ENCODE measurements at regions not wholly inside any gene's neighbourhood (a gene's known extent, or its start where the extent isn't known, plus 50 kb on each side); places are given as distances from the start of the nearest gene placed in this dataset.

DNA sequence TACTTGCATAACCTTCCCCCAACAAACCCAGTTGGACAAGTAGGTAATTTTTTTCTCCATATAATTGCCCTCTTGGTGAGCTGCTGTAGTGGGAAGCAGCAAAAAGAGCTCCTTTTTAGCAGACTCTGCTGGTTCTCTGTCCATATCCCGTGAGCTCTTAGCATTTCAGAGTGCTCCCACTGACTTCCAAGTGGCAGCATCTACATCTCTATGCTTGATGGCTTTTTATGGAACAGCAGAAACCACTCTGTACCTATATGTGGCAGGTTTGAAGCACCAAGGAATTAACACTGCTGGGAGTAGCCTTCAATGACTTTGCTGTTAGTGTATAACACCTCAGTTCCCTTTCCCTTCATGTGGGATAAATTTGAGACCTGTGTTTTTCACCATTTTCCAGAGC is 168.4 kb upstream of the NHS start:
- DNase-seq (ENCODE audit: low spot score), result no peak

DNA sequence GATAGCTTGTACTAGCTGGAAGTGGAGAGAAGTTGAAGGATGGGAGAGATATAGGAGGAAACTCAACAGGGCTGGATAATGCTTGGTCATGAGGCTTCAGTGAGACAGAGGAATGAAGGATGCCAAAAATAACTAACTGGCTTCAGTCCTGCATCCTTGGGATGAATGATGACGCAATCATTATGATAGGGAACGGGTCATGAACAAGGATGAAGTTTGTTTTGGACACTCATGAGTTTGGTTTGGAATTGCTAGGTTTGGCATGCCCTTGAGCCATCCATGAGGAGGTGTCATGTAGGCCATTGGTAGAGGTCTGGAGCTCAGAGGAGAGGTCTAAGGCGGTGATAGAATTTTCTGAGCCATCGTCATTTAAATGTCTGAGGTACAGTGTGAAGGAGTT is 160.0 kb upstream of the NHS start:
- DNase-seq (ENCODE audit: low spot score), result no peak

DNA sequence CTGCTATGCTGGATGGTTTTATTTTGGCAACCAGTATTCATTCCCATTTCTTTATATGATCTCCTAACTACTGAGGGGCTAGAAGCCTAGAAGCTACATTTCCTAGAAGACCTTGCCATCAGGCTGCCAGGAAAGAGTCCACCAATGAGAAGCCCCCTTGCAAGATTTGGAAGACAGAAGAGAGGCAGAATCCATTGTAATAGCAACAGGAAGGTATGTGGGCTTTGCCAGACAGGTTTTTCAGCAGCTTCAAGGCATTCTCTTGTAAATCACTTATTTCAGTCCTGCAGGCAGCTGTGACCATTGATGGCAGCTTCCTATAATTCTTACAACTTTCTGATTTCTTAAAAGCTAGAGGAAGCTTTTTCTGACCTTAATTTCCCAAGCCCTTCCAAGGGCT is 148.3 kb upstream of the NHS start:
- no peak for DNase-seq (ENCODE audit: low spot score)

DNA sequence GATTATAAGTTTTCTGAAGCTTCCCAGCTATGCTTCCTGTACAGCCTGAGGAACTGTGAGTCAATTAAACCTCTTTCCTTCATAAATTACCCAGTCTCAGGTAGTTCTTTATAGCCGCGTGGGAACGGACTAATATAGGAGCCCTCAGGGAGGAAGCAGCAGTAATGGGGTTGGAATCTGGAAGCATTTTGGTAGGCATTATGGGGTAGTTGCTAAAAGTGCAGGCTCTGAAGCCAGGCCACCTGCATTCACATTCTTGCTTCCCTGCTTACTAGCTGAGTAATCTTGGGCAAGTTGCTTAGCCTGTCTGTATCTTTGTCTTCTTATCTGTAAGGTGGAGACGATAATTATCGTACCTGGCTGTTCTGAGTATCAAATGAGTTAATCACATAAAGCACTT is 137.9 kb upstream of the NHS start:
- DNase-seq (ENCODE audit: low spot score), result no peak

DNA sequence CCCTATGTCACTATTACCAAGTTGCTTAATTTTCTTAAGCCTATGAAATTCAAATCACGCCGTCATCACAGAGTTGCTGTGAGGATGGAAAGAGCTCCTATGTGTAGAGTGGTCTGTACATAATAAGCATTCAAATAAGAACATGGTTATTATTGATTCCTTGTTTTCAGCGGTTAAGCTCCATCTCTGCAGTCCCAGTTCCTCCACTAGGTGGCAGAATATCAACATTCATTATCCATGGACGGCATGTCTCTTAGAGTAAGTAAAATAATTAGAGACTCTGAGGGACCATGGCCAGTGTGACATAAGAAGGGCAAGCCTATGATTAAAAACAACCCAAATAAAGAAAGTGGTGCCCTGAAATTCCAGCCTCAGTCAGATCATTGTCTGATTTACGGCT is 132.5 kb upstream of the NHS start:
- peak; percentile 54 for DNase-seq (ENCODE audit: low spot score)

DNA sequence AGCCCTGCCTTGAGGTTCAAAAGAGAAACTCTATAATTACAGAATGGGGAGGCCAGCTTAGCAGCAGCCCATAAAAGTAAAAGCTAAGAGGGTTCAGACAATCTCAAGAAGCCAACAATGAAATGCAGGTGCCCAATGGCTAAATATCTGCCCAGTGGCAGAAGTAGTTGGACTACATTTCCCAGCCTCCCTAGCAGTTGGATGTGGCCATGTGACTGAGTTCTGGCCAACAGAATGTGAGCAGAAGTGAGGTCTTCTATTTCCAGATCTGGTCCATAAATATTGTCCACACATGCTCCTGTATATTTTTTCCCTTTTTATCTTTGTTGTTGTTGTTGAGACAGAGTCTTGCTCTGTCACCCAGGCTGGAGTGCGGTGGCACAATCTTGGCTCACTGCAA is 127.9 kb upstream of the NHS start:
- no peak for DNase-seq (ENCODE audit: low spot score)

DNA sequence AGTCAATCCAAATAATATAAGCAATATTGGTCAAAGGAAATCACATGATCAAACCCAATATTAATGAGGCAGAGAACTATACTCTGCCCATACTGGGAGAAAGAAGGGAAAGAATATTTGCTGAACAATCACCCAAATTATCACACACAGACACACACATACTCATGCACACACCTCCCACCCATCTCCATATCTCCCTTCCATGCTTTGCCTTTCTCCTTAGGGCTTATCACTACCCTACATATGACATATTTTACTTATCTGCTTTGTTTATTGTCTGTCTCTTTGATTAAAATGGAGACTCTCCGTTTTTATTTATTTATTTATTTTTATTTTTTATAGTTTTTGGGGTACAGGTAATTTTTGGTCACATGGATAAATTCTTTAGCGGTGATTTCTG is 112.9 kb upstream of the NHS start:
- DNase-seq (ENCODE audit: low spot score), result no peak

DNA sequence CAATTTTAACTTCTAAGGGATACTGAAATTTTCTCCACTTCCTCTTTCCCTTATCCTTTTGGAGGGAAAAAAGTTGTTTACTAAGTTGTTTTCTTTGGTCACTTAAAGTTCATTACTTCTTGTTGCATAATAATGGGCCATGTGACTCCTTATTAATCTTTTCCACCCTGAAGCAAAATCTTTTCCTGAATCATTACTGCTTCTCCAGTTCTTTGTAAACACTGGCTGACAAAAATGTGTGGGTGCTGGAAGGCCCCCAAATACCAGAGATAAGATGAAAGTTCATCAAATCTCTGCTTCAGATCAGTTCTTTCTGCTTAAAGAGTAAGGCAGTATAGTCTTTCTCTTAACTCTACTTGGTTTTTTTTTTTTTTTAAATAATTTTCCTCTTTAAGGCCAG is 108.9 kb upstream of the NHS start:
- no peak for DNase-seq (ENCODE audit: low spot score)

DNA sequence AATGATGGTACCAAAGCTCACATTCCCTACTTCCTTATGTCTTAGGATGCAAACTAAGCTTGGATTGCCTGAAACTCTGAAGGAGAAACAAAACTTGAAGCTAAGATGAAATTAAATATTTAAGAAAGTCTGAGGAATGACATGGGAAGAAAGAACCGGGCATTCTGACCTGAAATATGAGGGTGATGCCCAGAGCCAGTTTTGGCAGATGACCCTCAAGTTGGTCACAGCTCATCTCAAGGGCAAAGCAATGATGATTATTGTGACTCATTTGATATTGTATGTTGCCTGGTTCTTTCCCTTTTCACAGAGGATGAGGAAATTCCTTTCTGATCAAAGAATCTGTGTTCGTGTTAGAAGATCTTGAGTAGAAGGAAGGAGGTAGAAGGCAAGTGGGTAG is 96.0 kb upstream of the NHS start:
- DNase-seq (ENCODE audit: low spot score), result no peak

DNA sequence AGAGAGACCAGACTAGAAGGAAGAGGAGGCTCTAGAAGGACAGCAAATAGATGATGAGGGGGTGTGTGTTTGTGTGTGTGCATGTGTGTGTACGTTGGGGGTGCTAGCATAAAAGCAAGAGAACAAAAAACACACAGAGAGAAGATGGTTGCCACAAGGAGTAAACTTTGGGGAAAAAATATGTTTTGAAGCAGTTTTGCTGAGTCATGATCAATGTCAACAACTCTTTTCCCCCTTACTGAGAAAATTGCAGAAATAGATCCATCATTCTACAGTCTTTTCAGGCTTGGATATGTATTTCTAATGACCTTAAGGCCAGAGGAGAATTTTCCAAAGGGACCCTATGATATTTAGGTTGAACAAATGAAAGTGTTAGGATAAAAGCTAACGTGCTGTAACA is 89.0 kb upstream of the NHS start:
- DNase-seq (ENCODE audit: low spot score), result no peak

DNA sequence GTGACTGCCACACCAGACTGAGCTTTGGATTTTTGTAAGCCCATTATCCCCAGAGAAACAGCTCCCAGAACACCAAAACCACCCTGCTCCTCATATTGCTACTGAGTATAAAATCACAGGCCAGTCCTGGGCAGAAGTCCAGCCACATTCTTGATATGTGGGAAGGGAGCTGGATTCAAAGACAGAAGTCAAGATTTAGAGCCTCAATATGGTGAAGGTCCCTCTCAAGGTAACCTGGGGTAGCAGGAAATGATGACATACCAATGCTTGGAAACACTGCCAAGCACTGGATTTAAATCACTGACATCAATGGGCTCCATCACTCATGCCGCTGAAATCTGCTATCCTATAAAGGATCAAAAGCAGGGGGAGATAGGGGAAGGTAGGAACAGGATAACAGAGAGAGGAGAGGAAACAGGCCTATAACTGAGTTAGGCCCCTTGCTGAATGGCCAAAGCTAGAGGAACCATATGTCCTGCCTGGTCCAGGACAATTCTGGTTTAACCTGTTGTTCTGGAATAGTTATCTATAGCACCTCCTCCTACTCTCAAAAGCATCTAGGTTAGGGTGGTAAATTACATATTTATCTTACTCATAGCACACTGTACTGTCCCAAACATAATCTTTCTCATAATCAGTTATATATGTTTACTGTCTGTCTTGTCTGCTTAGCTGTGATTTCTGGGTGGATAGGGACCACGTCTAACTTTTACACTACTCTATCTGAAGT is 83.7 kb upstream of the NHS start:
- no peak for DNase-seq (ENCODE audit: low spot score)

DNA sequence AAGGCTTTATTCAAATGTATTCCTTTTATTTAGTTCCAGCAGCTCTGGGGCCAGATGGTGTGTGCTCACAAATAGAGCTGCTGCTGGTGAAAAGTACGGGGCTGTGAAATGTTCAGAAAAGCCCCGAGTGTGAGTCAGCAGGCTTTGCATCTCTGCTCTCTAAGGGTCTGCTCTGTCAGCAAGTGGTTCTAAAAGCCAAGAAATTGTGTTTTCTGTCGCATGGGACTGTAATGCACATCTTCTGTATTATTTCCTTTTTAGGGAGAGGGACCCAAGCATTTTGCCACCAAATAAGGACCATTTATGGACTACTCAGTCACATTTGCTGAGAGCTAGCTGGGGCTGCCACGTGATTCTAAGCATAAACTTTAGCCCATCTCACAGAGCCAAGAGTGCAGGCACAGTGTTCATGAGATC is 82.9 kb upstream of the NHS start:
- DNase-seq (ENCODE audit: low spot score), result peak; percentile 11

DNA sequence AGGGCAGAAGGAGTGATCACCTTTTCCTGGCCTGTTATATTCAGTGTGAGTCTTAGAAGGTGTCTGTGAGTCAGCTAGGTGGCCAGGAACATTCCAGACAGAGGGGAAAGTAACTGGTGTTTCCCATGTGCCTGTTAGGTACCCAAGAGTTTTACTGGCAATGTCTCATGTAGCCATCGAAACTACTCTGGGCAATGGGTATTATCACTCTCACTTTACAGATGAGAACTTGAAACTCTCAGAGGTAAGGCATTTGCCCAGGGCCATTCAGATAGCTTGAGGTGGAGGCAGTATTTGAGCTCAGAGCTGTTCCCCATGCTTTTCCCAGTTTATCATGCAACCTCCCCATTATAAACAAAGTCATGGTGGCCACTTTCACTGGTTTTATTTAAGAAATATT is 80.4 kb upstream of the NHS start:
- no peak for DNase-seq (ENCODE audit: low spot score)

DNA sequence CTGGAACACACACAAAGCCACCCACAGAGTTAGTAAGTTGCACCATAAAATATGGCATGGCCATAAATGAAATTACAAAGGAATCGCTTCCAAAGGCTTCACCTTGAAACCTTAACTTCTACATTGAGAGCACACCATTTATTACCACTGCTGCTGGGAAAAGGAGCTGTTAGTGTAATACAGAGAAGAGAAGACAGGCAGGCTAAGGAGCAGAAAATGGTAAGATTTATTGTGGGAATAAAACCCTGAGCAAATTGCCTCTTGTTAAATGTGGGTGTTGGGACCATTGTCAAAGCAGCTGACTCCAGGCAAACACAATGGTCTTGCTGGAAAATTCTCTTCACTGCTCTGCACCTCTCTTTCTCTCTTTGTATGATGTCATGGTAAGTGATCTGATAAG is 79.2 kb upstream of the NHS start:
- DNase-seq (ENCODE audit: low spot score), result no peak

DNA sequence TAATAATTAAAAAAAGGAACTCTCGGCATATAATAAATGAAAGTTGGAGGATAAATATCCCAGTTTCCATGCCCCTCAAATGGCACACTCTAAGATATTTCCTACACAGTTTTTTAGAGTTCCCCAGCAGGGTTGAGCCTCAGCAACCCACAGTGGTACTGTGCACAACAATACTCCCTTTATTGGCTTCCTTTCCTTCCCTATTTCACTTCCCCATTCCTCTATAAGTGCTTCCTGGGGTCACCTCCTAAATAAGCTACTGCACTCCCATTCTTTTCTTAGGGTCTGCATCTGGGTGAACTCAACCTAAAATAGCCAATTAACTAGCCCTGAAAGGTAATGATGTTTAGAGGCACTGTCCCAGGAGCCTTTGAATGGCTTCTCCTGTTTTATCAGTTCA is 76.4 kb upstream of the NHS start:
- DNase-seq (ENCODE audit: low spot score), result no peak

DNA sequence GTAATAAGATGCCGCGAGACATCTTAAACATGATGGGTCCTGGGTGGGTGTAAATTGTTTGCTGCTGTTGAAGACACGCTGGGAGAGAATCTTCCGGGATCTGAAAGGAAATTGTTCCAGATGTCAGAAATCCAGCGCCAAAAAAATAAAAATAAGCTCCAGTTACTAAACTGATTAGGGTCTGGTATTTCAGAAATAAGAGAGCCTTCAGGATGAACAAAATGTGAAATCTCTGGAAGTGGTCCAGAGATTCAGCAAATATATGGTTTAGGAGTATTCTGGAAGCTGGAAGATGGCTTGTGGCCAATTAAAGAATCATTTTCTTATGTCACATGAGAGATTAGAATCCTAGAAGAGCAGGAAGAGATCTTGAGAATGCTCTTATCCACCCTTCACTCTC is 75.8 kb upstream of the NHS start:
- DNase-seq (ENCODE audit: low spot score), result no peak

DNA sequence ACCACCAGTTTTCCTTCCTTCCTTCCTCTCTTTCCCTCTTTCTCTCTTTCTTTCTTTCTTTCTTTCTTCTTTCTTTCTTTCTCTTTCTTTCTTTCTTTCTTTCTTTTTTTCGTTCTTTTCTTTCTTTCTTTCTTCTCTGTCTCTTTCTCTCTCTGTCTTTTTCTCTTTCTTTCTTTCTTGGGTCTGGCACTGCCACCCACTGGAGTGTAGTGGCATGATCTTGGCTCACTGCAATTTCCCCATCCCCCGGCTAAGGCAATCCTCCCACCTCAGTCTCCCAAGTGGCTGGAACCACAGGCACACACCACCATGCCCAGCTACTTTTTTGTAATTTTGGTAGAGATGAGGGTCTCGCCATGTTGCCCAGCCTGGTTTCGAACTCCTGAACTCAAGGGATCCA is 51.6 kb upstream of the NHS start:
- no peak for DNase-seq (ENCODE audit: low spot score)
